AG09319 (cell line): ENCODE measurements at regions not wholly inside any gene's neighbourhood (a gene's known extent, or its start where the extent isn't known, plus 50 kb on each side); places are given as distances from the start of the nearest gene placed in this dataset.

Experiments
- DNase-seq: peaks from one replicate; pipeline ENCODE4 v3.0.0-alpha.2; 2010; ENCODE audit warnings: low read depth; ENCODE audit errors: extremely low read depth
- CTCF ChIP-seq: IDR thresholded peaks from 2 replicates; pipeline ENCODE4 v1.5.1; 2011; ENCODE audit warnings: low read depth, mild to moderate bottlenecking, inconsistent platforms, low read length, moderate library complexity

- DNase-seq = no peak
Observed at GRCh38 chr2:67954093-67954748, 108.6 kb downstream of the C1D start.

GRCh38 chr2:67955748-67956603 is 106.8 kb downstream of the C1D start:
- TF ChIP-seq CTCF = no peak

More at GRCh38 chr2:67954093-67954748, 108.6 kb downstream of the C1D start:
- TF ChIP-seq CTCF = no peak

GRCh38 chr2:67965246-67965645 is 97.6 kb downstream of the C1D start:
- DNase-seq = no peak
- TF ChIP-seq CTCF = no peak

More at GRCh38 chr2:67955748-67956603, 106.8 kb downstream of the C1D start:
- no peak for DNase-seq

GRCh38 chr2:67970071-67970470 is 92.7 kb downstream of the C1D start:
- TF ChIP-seq CTCF = no peak
- DNase-seq = no peak

GRCh38 chr2:67970542-67970941 is 92.3 kb downstream of the C1D start:
- no peak for DNase-seq
- no peak for TF ChIP-seq CTCF

- TF ChIP-seq CTCF = no peak
- no peak for DNase-seq
Observed at GRCh38 chr2:67974559-67975430, 88.0 kb downstream of the C1D start.
